Left forelimb (tissue), 1 donor: ENCODE measurements at regions not wholly inside any gene's neighbourhood (a gene's known extent, or its start where the extent isn't known, plus 50 kb on each side); places are given as distances from the start of the nearest gene placed in this dataset.

Experiments
- DNase-seq: peaks from one replicate; pipeline ENCODE4 v3.0.0-alpha.2; 2018; ENCODE audit warnings: low spot score

DNA sequence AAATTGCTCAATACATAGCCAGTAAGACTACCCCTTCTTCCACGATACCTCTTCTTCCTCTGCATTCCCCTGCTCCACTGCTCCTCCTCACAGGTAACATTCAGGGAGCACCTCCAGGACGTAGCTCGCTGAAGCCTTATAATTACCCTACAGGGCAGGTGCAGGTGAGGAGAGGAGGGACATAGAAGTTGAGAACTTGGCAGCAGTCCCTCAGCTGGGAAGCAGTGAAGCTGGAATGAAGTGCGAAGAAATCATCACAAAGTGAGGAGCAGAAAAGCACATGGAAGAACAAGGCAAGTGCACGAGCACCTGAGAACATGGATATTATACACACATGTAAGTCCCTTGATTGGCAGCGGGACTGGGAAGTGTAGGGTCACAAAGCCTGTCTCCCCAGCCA, 118.2 kb downstream of the HSD17B3 start:
- DNase-seq: no peak

DNA sequence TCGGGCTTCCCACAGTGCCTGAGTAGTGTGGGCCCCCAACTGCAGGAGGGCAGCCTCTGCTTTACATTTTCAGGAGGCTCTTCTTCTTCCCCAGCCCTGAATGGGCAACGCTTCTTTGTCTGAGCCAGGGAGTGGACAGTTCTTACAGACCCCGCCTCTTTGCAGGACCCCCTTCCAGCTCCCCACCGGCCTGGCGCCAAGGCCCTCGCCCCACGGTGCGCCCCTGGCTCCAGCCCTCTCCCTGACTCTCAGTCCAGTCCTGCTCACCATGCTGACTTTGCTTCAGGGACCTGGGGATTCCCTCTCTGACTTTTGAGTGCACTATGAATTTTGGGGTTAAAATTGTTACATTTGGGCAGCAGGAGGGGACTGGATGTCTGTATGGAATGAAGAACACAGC, 123.8 kb downstream of the HSD17B3 start:
- DNase-seq: no peak

DNA sequence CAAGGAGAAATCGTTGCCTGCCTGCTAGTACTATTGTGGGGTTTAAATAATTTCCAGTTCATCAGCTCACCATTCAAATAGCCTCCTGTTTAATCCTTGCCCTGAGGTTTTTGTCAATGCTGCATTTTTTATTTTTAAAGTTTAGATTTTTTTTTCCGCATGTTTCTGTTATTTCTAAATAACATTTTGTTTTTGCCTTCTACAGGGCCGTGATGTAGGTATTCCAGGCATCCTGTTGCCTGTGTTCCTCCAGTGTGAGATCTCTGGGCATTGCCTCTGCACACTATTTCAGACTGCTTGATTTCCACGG, 124.3 kb downstream of the HSD17B3 start:
- DNase-seq: no peak

DNA sequence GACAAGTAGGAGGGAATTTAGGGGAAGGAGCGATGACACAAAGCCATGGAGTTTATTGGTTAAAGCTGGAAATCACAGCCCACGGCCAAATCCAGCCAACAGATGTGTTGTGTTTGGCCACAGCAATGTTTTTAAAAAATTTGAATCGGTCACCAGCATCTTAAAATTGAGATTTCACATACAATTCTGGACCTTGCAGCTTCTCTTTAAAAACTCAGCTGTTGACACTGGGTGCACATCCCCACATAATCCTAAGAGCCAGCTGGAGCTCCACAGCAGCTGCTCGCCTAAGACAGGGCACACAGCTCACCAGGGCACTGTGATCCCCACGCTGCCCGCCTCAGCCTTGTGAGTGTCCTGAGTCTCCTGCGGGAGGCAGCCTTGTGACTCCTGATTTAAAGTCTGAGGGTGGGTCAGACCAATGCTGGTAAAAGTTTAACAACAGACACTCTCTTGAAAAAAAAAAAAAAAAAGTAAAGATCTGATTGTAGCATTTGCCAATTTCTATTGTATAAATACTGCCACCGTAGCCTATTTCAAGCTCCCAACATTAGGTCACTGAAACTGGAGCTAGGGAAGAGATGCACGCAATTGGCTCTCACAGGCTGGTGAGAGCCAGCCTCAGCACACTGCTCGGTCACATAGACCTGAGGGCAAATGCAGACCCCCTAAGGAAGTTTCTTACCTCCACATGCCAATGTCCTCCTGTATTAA, 124.8 kb downstream of the HSD17B3 start:
- DNase-seq: no peak

DNA sequence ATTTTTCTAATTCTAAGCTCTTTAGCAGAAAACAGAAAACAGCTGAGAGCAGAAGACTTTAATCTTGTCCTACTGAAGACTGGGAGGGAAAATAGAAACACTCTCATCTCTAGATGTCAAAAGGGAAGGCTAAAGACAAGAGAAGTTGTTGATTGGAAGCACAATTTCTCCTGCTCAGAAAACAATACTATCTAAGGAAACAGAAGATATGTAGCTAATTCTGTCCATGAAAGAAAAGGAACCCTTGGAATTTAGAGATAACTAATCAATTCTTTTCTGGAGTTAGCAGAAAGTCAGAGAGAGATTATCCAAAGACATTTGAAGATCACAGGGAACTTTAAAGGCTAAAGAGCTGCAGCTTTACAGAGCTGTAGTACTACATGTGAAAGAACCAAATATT, 126.2 kb downstream of the HSD17B3 start:
- no peak for DNase-seq

DNA sequence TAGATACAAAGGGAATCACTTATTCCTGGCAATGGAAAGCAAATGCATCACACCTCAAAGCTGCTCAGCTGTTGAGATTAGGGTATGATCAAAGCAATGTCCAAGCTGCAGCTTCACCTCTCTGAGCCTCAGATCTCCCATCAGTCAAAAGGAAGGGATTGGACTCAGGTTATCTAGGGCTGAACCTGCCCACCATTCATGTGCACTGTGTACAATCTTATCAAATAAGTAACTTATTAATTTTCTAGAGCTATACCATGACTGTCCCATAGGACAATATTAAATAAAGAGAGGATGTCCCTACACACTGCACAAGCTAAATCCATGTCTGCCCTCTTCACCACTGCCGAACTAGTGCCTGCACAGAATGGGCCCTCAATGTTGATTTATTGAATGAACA, 127.0 kb downstream of the HSD17B3 start:
- no peak for DNase-seq

DNA sequence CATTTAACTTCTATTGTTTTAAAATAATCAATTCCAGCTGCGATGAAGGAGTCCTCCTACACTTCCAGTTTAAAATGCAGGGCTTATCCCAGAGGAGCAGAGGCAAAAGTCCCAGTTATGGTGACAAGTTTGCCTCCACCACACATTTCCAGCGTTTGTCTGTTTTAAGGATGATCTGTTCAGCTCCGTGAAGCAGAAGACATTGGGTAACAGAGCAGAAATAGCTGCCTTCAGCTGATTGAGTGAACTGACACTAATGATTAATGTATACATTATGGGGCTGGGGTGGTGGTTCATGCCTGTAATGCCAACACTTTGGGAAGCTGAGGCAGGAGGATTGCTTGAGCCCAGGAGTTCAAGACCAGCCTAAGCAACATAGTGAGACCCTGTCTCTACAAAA, 127.6 kb downstream of the HSD17B3 start:
- no peak for DNase-seq

DNA sequence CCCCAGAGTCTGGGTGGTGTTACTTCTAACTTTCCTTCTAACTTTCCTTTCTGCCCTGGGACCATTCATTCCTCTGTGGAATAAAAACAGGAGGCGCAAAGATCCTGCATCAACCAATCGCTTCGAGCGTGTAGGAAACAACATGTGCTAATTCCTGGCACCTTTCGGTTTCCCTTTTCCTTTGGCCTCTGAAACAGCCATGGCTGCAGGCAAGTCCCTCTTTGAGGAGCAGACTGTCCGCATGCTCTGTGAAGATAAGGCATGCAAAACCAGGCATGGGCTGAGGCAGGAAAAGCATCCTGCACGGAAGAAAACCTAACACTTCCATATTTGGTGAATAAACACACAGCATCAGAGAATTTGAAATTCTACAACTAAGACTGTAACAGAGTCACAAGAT, 128.3 kb downstream of the HSD17B3 start:
- no peak for DNase-seq

DNA sequence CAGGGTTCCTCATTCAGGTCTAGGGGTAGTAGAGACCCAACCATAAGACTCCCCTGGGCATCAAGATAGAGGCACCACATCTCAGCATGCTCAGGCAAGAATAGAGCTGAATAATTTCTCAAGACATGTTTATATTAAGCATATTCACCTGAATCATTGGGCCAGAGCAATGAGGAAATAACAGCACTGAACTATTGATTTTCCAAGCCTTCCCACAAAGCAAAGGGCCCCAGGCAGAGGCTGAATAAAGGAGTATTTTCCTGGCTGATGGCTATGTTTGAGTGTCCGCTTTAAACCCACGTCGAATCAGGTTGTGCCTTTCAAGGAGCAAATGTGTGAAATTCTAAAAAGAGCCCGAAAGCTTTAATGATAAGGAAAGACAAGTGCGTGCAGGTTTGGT, 129.2 kb downstream of the HSD17B3 start:
- DNase-seq: no peak

DNA sequence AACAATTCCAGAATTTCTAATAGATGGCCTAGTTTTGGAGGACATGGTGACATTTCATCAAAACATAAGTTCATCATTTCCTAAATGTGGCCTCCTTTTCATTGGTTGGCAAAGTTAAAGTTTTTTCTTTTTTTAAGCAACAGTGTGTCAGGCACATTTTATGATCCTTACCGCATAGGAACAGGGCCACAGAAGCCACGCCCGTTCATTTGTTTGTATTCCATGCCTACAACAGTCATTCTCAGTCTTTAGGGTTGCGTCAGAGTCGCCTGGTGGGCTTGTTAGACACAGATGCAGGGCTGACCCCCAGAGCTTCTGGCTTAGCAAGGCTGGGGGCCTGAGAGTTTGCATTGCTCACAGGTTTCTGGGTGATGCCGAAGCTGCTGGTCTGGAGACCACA, 130.2 kb downstream of the HSD17B3 start:
- no peak for DNase-seq

DNA sequence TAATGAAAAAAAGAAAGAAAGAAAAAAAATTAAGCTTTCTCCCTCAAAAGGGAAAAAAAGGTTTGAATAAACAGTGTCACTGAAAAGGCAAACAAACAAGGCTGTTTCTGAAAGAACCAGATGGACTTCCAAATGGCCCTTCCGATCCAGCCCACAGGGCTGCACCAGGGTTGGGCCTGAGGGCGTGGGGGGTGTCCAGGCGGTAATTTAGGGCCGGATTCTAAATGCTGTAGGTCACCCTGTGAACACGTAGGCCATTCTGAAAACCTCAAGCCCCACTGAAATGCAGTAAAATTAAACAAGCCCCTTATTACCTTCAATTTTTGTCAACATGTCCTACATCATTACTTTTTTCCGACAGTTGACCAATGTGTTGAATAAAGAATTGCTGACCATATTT, 132.1 kb downstream of the HSD17B3 start:
- DNase-seq: no peak

DNA sequence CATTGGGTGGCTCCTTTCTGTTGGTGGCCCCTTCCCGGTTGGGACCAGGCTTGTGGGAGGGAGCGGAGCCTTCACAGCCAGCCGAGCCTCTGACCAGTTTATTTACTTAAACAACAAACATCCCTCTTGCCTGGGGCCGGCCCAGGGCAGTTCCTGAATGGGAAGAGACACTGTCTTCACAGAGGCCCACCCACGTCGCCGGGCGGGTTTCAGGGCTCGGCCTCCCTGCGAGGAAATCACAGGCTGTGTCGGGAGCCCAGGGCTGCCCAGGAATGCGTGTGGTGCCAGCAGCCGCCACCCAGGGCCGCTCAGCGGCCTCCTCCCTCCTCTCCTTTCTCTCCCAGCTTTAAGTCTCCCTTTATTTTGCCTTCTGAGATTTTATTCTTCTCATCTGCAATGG, 132.5 kb downstream of the HSD17B3 start:
- no peak for DNase-seq

DNA sequence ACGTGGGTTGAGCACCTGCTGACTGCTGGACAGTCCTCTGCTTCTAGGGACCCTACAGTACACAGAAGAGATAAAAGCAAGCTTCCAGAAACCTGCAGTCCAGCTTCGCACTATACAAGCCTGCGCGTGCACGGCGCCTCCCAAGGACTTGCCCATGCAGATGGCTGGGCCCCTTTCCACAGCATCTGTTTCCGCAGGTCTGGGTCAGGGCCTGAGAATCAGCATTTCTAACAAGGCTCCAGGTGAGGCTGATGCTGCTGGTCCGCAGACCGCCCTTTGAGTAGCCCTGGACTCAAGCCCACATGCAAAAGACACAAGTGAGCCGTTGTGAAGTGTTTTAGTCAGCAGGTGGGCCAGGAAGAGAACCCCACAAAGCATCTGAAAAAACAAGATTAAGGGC, 133.1 kb downstream of the HSD17B3 start:
- no peak for DNase-seq

DNA sequence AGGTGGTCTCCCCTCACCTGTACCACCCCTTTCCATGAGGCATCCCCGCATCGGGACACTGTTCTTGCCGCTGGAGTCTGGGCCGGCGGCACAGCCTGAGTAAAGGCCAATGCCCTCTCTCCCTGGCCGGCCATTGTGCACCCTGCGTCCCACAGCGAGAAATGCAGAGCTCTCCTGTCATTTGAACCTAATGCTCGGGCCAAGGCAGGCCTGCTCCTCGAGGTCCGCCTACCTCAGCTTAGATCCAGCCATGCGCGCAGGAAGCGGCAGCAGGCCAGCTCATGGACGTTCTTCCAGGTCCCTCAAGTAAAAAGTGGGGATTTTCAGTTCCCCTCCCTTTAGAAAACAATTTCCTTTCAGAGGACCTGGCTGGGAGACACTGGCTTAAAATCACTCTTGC, 135.0 kb downstream of the HSD17B3 start:
- DNase-seq: no peak

DNA sequence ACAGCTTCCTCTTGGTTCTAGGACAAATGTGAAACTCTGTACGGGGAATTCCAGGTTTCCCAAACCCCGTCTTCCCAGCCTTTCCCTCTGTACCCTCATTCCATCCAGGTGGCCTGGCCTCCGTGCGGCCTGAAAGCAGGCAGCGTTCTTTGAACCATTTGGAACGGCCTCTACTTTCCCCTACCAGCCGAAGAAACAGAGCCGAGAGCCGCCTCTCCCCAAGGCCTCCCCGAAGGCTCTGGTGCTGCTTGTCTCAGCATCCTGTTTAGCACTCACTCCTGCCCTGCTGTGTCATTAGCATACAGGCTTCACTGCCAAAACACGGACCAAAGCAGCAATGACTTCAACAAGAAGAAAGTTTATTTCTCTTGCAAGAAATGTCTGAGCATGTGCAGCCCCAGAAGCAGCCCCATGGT, 137.7 kb downstream of the HSD17B3 start:
- DNase-seq: peak; percentile 30

DNA sequence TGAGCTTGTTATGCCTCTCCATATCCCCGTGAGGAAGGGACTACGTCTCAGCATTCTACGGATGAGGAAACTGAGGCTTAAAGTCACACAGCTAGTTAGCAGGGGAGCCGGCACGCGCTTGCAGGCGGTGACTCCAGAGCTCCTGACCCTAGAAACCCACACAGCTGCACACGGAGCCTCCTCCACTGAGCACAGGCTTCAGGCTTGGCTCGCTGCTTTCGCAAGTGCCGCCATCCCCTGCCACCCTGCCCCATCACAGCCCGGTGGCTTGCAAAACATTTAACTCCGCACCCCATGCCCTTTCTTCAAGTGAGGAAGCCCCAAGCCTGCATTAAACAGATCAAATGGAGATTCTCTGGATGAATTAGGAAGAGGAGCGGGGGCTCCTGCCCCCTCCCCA, 138.3 kb downstream of the HSD17B3 start:
- peak; percentile 45 for DNase-seq

DNA sequence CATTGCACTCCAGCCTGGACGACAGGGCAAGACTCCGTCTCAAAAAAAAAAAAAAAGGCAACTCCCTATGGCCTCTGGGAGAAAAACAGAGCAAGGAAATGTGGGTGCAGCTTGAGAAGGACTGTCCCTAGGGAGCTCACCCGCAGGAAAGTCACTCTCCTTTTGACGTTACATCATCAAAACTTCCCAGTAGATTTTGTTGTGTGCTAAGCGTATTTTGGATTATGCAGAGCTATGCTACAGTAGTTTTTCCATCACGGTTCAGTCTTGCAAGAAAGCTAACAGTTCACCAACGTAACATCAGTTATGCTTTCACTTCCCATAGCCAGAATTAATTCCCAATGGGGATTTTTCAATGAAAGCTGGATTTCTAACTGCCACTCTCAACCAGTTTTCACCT, 138.8 kb downstream of the HSD17B3 start:
- no peak for DNase-seq

DNA sequence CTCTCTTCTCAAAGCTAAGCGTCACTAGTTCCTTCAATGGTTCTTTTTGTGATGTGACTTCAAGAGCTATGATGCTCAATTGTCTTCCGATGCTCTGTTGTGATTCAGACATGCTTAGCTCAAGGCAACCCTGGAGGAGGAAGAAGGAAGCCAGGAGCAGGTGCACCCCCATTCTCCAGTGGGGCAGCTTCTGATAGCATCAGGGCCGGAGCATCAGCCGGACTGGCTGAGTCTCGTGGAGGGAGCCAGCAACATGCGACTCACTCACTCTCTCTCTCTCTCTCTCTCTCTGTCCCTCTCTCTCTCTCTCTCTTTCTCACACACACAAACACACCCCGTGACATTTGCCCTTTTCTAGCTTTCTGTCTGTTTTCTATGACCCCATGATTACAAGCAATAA, 140.2 kb downstream of the HSD17B3 start:
- no peak for DNase-seq

DNA sequence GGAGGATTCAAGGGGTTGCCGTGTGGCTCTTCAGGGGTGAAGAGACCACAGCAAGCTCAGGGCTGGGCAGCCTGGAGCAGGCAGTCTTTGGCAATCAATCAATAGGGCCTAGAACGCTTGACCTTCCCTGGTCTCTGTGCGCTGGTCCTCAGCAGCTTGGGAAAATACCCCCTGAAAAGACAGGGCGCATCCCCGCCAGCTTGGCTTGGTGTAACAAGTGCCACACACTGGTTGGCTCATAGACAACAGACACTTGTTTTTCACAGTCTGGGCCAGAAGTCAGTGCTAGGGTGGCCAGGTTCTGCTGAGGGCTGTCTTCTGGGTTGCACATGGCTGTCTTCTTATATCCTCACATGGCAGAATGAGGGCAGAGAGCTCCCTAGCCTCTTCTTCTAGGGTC, 141.1 kb downstream of the HSD17B3 start:
- DNase-seq: peak; percentile 31

DNA sequence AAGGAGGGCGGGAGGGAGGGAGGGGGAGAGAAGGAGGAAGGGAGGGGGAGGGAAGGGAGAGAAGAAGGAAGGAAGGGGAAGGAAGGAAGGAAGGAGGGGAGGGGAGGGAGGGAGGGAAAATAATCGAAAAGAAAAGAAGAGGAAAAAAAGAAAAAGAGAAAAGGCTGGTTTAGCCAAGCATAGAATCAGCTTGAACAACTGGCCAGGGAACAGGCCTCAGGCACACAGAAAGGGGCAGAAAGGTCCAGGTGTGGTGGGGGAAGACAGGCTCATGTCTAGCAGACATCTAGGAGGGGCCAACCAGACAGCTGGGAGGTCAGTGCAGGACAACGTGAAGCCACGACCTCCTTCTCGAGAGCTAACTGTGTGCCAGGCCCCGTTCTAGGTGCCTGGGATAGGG, 141.8 kb downstream of the HSD17B3 start:
- no peak for DNase-seq

DNA sequence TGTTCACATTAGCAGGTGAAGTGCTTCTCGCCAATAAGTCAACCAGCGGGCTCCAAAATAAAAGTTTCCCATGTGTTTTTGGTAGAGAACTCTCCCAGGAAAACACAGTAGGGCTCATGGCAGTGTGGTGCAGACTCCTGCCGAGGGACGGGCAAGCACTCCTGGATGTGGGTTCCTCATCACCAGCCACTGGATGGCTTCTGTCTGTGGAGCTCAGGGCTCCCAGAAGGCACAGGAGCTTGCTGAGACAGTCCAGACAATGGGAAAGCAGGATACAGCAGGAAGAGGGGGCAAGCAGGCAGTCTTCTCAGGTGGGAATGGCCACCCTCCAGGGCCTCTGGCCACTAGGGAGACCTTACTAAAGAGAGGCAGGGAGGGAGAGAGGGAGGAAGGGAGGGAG, 142.4 kb downstream of the HSD17B3 start:
- DNase-seq: no peak

DNA sequence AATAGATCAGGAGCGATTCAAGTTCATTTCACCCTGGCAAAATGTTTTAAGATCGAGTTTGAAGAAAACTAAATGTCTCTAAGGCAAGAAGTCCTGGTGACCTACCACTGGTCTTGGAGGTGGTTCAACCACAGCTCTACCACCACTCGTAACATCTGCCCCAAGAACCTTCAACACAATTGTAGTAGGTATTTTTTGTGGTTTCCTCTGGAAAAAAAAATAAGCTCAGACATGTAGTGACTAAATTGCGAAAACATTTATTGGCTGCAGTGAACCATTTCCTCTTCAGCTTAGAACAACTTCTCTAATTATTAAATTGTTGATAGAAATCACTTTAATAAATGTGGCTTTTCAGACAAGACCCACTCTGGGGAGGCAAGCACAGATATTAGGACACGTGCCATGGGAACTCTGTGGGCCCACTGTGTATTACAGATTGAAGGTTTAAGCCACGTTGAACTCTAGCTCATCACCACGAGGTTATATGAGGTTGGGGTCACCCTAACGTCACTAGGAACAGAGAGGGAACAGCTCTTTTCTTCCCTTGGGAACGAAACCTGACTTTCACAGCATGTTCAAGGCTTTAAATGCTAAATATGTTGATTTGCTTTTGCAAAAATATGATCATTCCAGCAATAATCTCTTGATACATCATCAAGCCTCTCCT, 142.9 kb downstream of the HSD17B3 start:
- no peak for DNase-seq

DNA sequence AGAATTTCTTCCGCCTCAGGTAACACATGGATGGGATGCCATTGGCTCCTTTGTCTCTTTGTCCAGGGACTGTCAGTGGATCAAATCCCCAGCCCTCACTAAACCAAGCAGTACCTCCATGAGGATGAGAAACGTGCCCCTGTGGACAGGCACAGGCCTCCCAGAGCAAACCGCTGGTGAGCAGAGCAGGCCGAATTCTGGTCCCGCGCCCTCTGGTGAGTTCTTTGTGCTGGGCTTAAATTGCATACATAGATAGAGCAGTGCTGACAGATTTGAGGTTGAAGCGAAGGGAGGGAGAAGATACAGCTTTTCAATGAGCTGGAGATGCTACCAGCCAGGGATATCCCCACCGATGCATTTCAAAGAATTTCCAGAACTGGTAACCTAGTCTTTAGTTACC, 143.8 kb downstream of the HSD17B3 start:
- no peak for DNase-seq

DNA sequence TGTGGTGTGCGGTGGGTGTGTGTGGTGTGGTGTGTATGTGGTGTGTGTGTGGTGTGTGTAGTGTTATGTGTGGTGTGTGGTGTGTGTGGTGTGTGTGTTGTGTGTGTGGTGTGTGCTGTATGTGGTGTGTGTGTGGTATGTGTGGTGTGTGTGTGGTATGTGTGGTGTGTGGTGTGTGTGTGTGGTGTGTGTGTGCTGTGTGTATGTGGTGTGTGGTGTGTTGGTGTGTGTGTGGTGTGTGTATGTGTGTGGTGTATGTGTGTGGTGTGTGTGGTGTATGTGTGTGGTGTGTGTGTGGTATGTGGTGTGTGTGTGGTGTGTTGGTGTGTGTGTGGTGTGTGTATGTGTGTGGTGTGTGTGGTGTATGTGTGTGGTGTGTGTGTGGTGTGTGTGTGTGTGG, 144.3 kb downstream of the HSD17B3 start:
- DNase-seq: no peak
